IMR-90 (cell line): ENCODE measurements at regions not wholly inside any gene's neighbourhood (a gene's known extent, or its start where the extent isn't known, plus 50 kb on each side); places are given as distances from the start of the nearest gene placed in this dataset.
"Not testable (repeated sequence)": the region's sequence is repeated elsewhere in the genome, so short reads cannot be mapped to it uniquely, and the experiment has no call there.

Source experiments
- ATAC-seq: fragments of 200-7000 bp; cut with Tn5 transposase; 2 replicates; pipeline ENCODE4 v1.9.1; 2020; ENCODE audit warnings: low read depth, mild to moderate bottlenecking, moderate library complexity
- BruUV-seq: library from RNA; stranded (reverse); fragments of 400-500 nt; replicated peaks from 2 replicates; lab custom pipeline; 2021; lab: Mats Ljungman, UMichigan
- CTCF ChIA-PET: fragments of 300-600 bp; formaldehyde crosslinking; extraction: SDS; loops from one replicate; lab custom pipeline; 2021; ENCODE audit warnings: antibody characterized with exemption; lab: Yijun Ruan, JAX
- POLR2A ChIA-PET: fragments of 300-600 bp; sonication (Branson Sonifier 250); formaldehyde crosslinking; loops from one replicate; lab custom pipeline; 2022; ENCODE audit warnings: antibody characterized with exemption; ENCODE audit not compliant: unreplicated experiment; lab: Charles Lee
- DNase-seq: peaks from one replicate; pipeline ENCODE4 v3.0.0; 2013
- H2AFZ ChIP-seq: replicated peaks from 2 replicates; pipeline ENCODE3; 2013; ENCODE audit warnings: low read length, mild to moderate bottlenecking; ENCODE audit not compliant: poor library complexity
- H2AK5ac ChIP-seq: 2 replicates; pipeline ENCODE4 v1.6.1; 2013; ENCODE audit warnings: low read depth, low read length, inconsistent platforms
- H2AK9ac ChIP-seq: replicated peaks from 2 replicates; pipeline ENCODE3; 2013; ENCODE audit warnings: mild to moderate bottlenecking, low read depth, low read length, moderate library complexity; ENCODE audit not compliant: poor library complexity
- H2BK120ac ChIP-seq: 2 replicates; pipeline ENCODE4 v1.6.1; 2013; ENCODE audit warnings: low read depth, low read length, inconsistent platforms
- H2BK15ac ChIP-seq: 3 replicates; pipeline ENCODE4 v1.6.1; 2013; ENCODE audit warnings: low read depth, low read length, inconsistent platforms
- H2BK20ac ChIP-seq: 2 replicates; pipeline ENCODE4 v1.6.1; 2013; ENCODE audit warnings: low read depth, mild to moderate bottlenecking, inconsistent platforms, low read length, moderate library complexity
- H2BK5ac ChIP-seq: 2 replicates; pipeline ENCODE4 v1.6.1; 2013; ENCODE audit warnings: mild to moderate bottlenecking, low read depth, low read length, inconsistent platforms; ENCODE audit not compliant: poor library complexity, severe bottlenecking
- H3K14ac ChIP-seq: replicated peaks from 2 replicates; pipeline ENCODE4 v1.6.1; 2013; ENCODE audit warnings: low read depth, low read length, inconsistent platforms
- H3K18ac ChIP-seq: 2 replicates; pipeline ENCODE4 v1.6.1; 2013; ENCODE audit warnings: low read depth, low read length, control low read depth
- H3K23ac ChIP-seq: 2 replicates; pipeline ENCODE4 v1.6.1; 2013; ENCODE audit warnings: low read depth, low read length, inconsistent platforms
- H3K27ac ChIP-seq: 2 replicates; pipeline ENCODE4 v1.5.1; 2013; ENCODE audit warnings: mild to moderate bottlenecking, control low read depth, low read length; ENCODE audit not compliant: insufficient read depth
- H3K27me3 ChIP-seq: 2 replicates; pipeline ENCODE4 v1.6.1; 2013; ENCODE audit warnings: low read length; ENCODE audit not compliant: control insufficient read depth, insufficient read depth
- H3K36me3 ChIP-seq: 2 replicates; pipeline ENCODE4 v1.6.1; 2013; ENCODE audit warnings: low read length, mixed read lengths; ENCODE audit not compliant: control insufficient read depth, insufficient read depth
- H3K4ac ChIP-seq: 2 replicates; pipeline ENCODE4 v1.6.1; 2013; ENCODE audit warnings: low read depth, low read length, inconsistent platforms
- H3K4me1 ChIP-seq: 2 replicates; pipeline ENCODE4 v1.6.1; 2013; ENCODE audit warnings: low read length, mixed read lengths; ENCODE audit not compliant: control insufficient read depth, insufficient read depth
- H3K4me2 ChIP-seq: 2 replicates; pipeline ENCODE4 v1.6.1; 2013; ENCODE audit warnings: low read depth, mild to moderate bottlenecking, control low read depth, low read length, moderate library complexity
- H3K4me3 ChIP-seq: 2 replicates; pipeline ENCODE4 v1.5.1; 2013; ENCODE audit warnings: low read depth, mild to moderate bottlenecking, control low read depth, low read length, moderate library complexity; ENCODE audit not compliant: insufficient read depth
- H3K56ac ChIP-seq: 2 replicates; pipeline ENCODE4 v1.6.1; 2013; ENCODE audit warnings: low read length, inconsistent platforms; ENCODE audit not compliant: insufficient read depth; ENCODE audit errors: extremely low read depth
- H3K79me1 ChIP-seq, 2 experiments: 2 replicates each; pipeline ENCODE4 v1.6.1; 2013; ENCODE audit warnings: low read length in 2 of 2, inconsistent platforms in 1 of 2, low read depth in 1 of 2
- H3K9ac ChIP-seq: 2 replicates; pipeline ENCODE4 v1.6.1; 2013; ENCODE audit warnings: low read depth, low read length, control low read depth
- H3K9me1 ChIP-seq: 2 replicates; pipeline ENCODE4 v1.6.1; 2013; ENCODE audit warnings: low read length, inconsistent platforms; ENCODE audit not compliant: insufficient read depth
- H3K9me3 ChIP-seq: 2 replicates; pipeline ENCODE4 v1.6.1; 2013; ENCODE audit warnings: low read length; ENCODE audit not compliant: control insufficient read depth, insufficient read depth
- H4K20me1 ChIP-seq: 2 replicates; pipeline ENCODE4 v1.6.1; 2013; ENCODE audit warnings: low read length, inconsistent platforms; ENCODE audit not compliant: insufficient read depth
- H4K5ac ChIP-seq: 2 replicates; pipeline ENCODE4 v1.6.1; 2013; ENCODE audit warnings: mild to moderate bottlenecking, low read depth, low read length, control low read depth
- H4K8ac ChIP-seq, 2 experiments: 2 replicates each; pipeline ENCODE4 v1.6.1; 2013; ENCODE audit warnings: low read depth in 2 of 2, low read length in 2 of 2, control low read depth in 1 of 2, inconsistent platforms in 1 of 2
- H4K91ac ChIP-seq: 2 replicates; pipeline ENCODE4 v1.6.1; 2013; ENCODE audit warnings: low read depth, low read length, inconsistent platforms; ENCODE audit not compliant: insufficient read depth
- WGBS, 2 experiments: methylation state at CpG; one replicate each; pipeline versions ENCODE4 v1.1.5 to v1.1.7; 2013; ENCODE audit warnings: missing lambda C conversion rate in 2 of 2; ENCODE audit not compliant: insufficient read length in 1 of 2; ENCODE audit errors: extremely low coverage in 2 of 2; 5-methylcytosine and 5-hydroxymethylcytosine counted together
- dilution Hi-C: fragments of 300-500 bp; cut with HindIII; formaldehyde crosslinking; loops from one replicate; pipeline ENCODE4 v1.14.3; 2018; ENCODE audit warnings: low sequenced_read_pairs; ENCODE audit not compliant: unreplicated experiment
- in situ Hi-C: fragments of 300-500 bp; cut with MboI; formaldehyde crosslinking; loops from 3 replicates; pipeline ENCODE4 v1.14.3; 2019; ENCODE audit warnings: low sequenced_read_pairs, inconsistent platforms, mixed read lengths
- intact Hi-C: fragments of 100-400 bp; cut with micrococcal nuclease; formaldehyde crosslinking; loops from 2 replicates; pipeline ENCODE4 v1.10.0; 2022

DNA sequence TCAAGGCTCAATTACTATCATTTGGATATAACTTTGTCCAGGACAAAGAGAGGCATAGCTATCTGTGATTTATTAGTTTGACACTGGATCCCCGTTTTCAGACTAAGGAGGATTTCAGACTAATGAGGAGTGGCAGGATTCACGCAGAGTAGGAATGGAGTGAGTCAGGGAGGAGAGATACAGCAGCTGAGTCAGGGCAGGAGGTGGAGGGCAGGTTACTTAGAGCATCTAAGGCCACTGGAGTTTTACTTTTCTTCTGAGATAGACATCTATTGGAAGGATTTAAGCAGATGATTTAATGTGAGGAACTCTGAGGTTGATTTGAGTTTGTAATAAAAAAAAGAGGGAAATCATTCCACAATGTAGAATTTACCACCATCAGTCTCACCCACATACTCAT lies 110.6 kb downstream of the RPIA start:
- dilution Hi-C loops, H2BK5ac ChIP-seq, H3K27ac ChIP-seq, H2BK15ac ChIP-seq, H4K5ac ChIP-seq, H2BK120ac ChIP-seq, POLR2A ChIA-PET, H3K9ac ChIP-seq, intact Hi-C loops, H2BK20ac ChIP-seq, DNase-seq, H2AK9ac ChIP-seq, H3K56ac ChIP-seq, H4K91ac ChIP-seq, H3K4me1 ChIP-seq, H4K20me1 ChIP-seq, H3K9me3 ChIP-seq, H3K36me3 ChIP-seq, BruUV-seq, H3K9me1 ChIP-seq, H3K23ac ChIP-seq, H4K8ac ChIP-seq, H3K4me3 ChIP-seq, H3K4ac ChIP-seq, H3K79me1 ChIP-seq, H2AK5ac ChIP-seq, H3K18ac ChIP-seq, ATAC-seq, H3K27me3 ChIP-seq, H3K14ac ChIP-seq, in situ Hi-C loops, H2AFZ ChIP-seq, H3K4me2 ChIP-seq, CTCF ChIA-PET: not testable (repeated sequence)
- 10% methylated on average over 2 of the region's 2 CpGs; no CpG with 5 or more reads in 1 of the 2 experiments for WGBS, 2 experiments
